ENCODE measurements at regions not wholly inside any gene's neighbourhood (a gene's known extent, or its start where the extent isn't known, plus 50 kb on each side); places are given as distances from the start of the nearest gene placed in this dataset.

- TF ChIP-seq CTCF (conservative IDR thresholded peaks at IDR 0.05; ENCODE audit: low read length) (no peak), EZH2phosphoT487 (IDR thresholded peaks at IDR 0.05; ENCODE audit: borderline replicate concordance, low read depth, low read length) (no peak)
Observed at GRCh38 chr1:55571767-55572166, 356.6 kb upstream of the USP24 start.
